Activated gamma-delta T cell (primary cell): ENCODE measurements at regions not wholly inside any gene's neighbourhood (a gene's known extent, or its start where the extent isn't known, plus 50 kb on each side); places are given as distances from the start of the nearest gene placed in this dataset.

Experiments
- DNase-seq: peaks from one replicate; lab custom pipeline; 2025; lab: John Stamatoyannopoulos, UW

- DNase-seq, result no peak
Measured at GRCh38 chr3:164235289-164236028, 842.8 kb downstream of the SI start.

- DNase-seq, result no peak
Measured at GRCh38 chr3:164233951-164234350, 844.3 kb downstream of the SI start.

GRCh38 chr3:164231718-164232117 is 846.6 kb downstream of the SI start:
- DNase-seq, result no peak

- DNase-seq, result no peak
Measured at GRCh38 chr3:164230385-164231094, 847.8 kb downstream of the SI start.

- DNase-seq, result no peak
Measured at GRCh38 chr3:164224126-164224525, 854.2 kb downstream of the SI start.

- no peak for DNase-seq
Measured at GRCh38 chr3:164222197-164222596, 856.1 kb downstream of the SI start.

GRCh38 chr3:164221297-164221696 is 857.0 kb downstream of the SI start:
- no peak for DNase-seq

GRCh38 chr3:164209363-164209762 is 868.9 kb downstream of the SI start:
- no peak for DNase-seq

- DNase-seq, result no peak
Measured at GRCh38 chr3:164208821-164209220, 869.5 kb downstream of the SI start.

GRCh38 chr3:164208048-164208447 is 870.2 kb downstream of the SI start:
- DNase-seq, result no peak

- DNase-seq, result no peak
Measured at GRCh38 chr3:164200053-164200823, 878.1 kb downstream of the SI start.

- DNase-seq, result no peak
Measured at GRCh38 chr3:164196477-164196876, 881.8 kb downstream of the SI start.

- no peak for DNase-seq
Measured at GRCh38 chr3:164194842-164195241, 883.5 kb downstream of the SI start.

GRCh38 chr3:164192974-164193373 is 885.3 kb downstream of the SI start:
- DNase-seq, result no peak

GRCh38 chr3:164190566-164190965 is 887.7 kb downstream of the SI start:
- DNase-seq, result no peak

GRCh38 chr3:164186095-164186494 is 892.2 kb downstream of the SI start:
- no peak for DNase-seq

- peak; percentile 15 for DNase-seq
Measured at GRCh38 chr3:164179110-164179774, 899.1 kb downstream of the SI start.

GRCh38 chr3:164174059-164174458 is 904.2 kb downstream of the SI start:
- DNase-seq, result no peak

- DNase-seq, result no peak
Measured at GRCh38 chr3:164155400-164155799, 922.9 kb downstream of the SI start.

GRCh38 chr3:164144824-164145223 is 933.5 kb downstream of the SI start:
- DNase-seq, result no peak

- no peak for DNase-seq
Measured at GRCh38 chr3:164132878-164133277, 945.4 kb downstream of the SI start.
